K562 (cell line): ENCODE measurements at regions not wholly inside any gene's neighbourhood (a gene's known extent, or its start where the extent isn't known, plus 50 kb on each side); places are given as distances from the start of the nearest gene placed in this dataset.

Experiments used
- CBX5 ChIP-seq: IDR thresholded peaks from 2 replicates; pipeline ENCODE4 v1.6.1; 2014; ENCODE audit warnings: low read depth, borderline replicate concordance
- CHD2 ChIP-seq: IDR thresholded peaks from 2 replicates; pipeline ENCODE4 v1.6.1; 2011; ENCODE audit warnings: low read depth, low read length
- CHD4 ChIP-seq: fragments of 200-600 bp; sonication (generic); IDR thresholded peaks from 3 replicates; pipeline ENCODE4 v1.6.1; 2012; ENCODE audit warnings: low read depth, mild to moderate bottlenecking, mixed read lengths, low read length, inconsistent platforms; ENCODE audit not compliant: insufficient read depth, insufficient replicate concordance, poor library complexity, severe bottlenecking
- CTCF ChIP-seq, 3 experiments: IDR thresholded peaks in 2 of 3; conservative IDR thresholded peaks in 1 of 3; 2 replicates each; pipeline ENCODE4 v1.5.1; 2011 to 2012; ENCODE audit warnings: low read length in 3 of 3, mild to moderate bottlenecking in 3 of 3, control low read depth in 2 of 3, improper control_type of control experiment in 1 of 3, inconsistent platforms in 1 of 3, low read depth in 1 of 3, mixed read lengths in 1 of 3, moderate library complexity in 1 of 3; ENCODE audit not compliant: insufficient read depth in 2 of 3
- GATA2 ChIP-seq: sonication (generic); formaldehyde crosslinking; IDR thresholded peaks from 2 replicates; pipeline ENCODE4 v1.4.0; 2020; ENCODE audit warnings: mild to moderate bottlenecking, missing genetic modification reagents
- HINFP ChIP-seq: fragments of 450-650 bp; conservative IDR thresholded peaks from 2 replicates; pipeline ENCODE4 v1.6.1; 2016; ENCODE audit warnings: missing genetic modification characterization, low read depth, mild to moderate bottlenecking, control low read depth, missing compliant biosample characterization
- HMGN3 ChIP-seq: IDR thresholded peaks from 2 replicates; pipeline ENCODE4 v1.6.1; 2011; ENCODE audit warnings: borderline replicate concordance, low read depth, mild to moderate bottlenecking, mixed read lengths, low read length; ENCODE audit not compliant: insufficient read length; ENCODE audit errors: extremely low read depth
- KLF16 ChIP-seq: IDR thresholded peaks from 2 replicates; pipeline ENCODE4 v1.6.1; 2016; ENCODE audit warnings: antibody characterized with exemption
- NCOA6 ChIP-seq: fragments of 450-650 bp; IDR thresholded peaks from 2 replicates; pipeline ENCODE4 v1.6.1; 2017; ENCODE audit warnings: mild to moderate bottlenecking
- NR1H2 ChIP-seq: sonication (generic); formaldehyde crosslinking; IDR thresholded peaks from 2 replicates; pipeline ENCODE4 v1.4.0; 2020; ENCODE audit warnings: mild to moderate bottlenecking, missing genetic modification reagents
- TCF3 ChIP-seq: sonication (generic); formaldehyde crosslinking; IDR thresholded peaks from 2 replicates; pipeline ENCODE4 v1.4.0; 2020; ENCODE audit warnings: mild to moderate bottlenecking, missing genetic modification reagents
- ZNF551 ChIP-seq: fragments of 250-450 bp; sonication (Bioruptor Pico); IDR thresholded peaks from 2 replicates; pipeline ENCODE4 v1.5.0; 2021; ENCODE audit warnings: mild to moderate bottlenecking, moderate library complexity
- ZNF717 ChIP-seq: fragments of 250-450 bp; sonication (Bioruptor Pico); IDR thresholded peaks from 2 replicates; pipeline ENCODE4 v1.5.0; 2021

DNA sequence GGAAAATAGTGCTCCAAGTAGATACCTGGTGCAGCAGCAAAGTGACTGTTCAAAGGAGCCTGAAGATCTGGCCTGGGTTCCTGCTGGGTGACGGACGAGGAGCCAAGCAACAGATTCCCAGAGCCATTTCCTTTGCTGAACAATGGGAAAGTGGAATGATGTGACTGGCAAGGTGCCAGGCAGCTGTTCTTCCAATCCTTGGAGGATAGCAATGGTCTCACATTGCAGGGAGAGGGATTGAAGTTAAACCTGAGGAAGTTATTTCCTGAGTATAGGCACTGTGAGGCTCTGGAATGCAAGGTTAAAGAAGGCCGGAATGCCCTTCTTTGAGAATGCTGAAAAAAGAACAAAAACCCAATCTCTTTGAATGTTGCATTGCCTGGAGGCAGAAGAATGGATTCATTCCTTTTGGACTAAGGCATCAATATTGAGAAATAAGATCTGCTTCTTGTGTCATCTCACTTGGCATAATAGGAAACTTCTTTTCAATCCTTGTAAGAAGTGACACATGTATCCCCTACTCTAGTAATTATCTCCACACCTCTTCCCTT is 223.8 kb downstream of the BLID start:
- TF ChIP-seq NR1H2 (CRISPR knock-in tag): no peak
- no peak for TF ChIP-seq NCOA6
- TF ChIP-seq CTCF (IDR thresholded peaks at IDR 0.05 in 2 of 3, conservative IDR thresholded peaks at IDR 0.05 in 1 of 3; ENCODE audit: insufficient read depth in 2 of 3, low read depth in 1 of 3, low read length in 3 of 3): no peak
- TF ChIP-seq HMGN3: no peak
- TF ChIP-seq CBX5: no peak
- no peak for TF ChIP-seq KLF16
- no peak for TF ChIP-seq CHD2
- no peak for TF ChIP-seq TCF3 (CRISPR knock-in tag)
- no peak for TF ChIP-seq ZNF717 (CRISPR knock-in tag)
- no peak for TF ChIP-seq CHD4
- TF ChIP-seq ZNF551: no peak
- no peak for TF ChIP-seq HINFP (tag)
- TF ChIP-seq GATA2 (CRISPR knock-in tag): no peak
